Chondrocyte (in vitro differentiated cells): ENCODE measurements at regions not wholly inside any gene's neighbourhood (a gene's known extent, or its start where the extent isn't known, plus 50 kb on each side); places are given as distances from the start of the nearest gene placed in this dataset.

Source experiments
- DNase-seq: peaks from one replicate; pipeline ENCODE4 v3.0.0; 2021; ENCODE audit warnings: mixed read lengths, low spot score
- H3K27ac Mint-ChIP-seq: one replicate; pipeline ENCODE4 v1.8.0; 2021; ENCODE audit warnings: mild to moderate bottlenecking, moderate library complexity, mixed read lengths; ENCODE audit not compliant: unreplicated experiment
- H3K27me3 Mint-ChIP-seq: 2 replicates; pipeline ENCODE4 v1.8.0; 2021; ENCODE audit warnings: low read depth, mixed read lengths
- H3K36me3 Mint-ChIP-seq: 2 replicates; pipeline ENCODE4 v1.8.0; 2021; ENCODE audit warnings: low read depth, mixed read lengths
- H3K4me1 Mint-ChIP-seq: 2 replicates; pipeline ENCODE4 v1.8.0; 2021; ENCODE audit warnings: low read depth, mild to moderate bottlenecking, mixed read lengths
- H3K4me3 Mint-ChIP-seq: one replicate; pipeline ENCODE4 v1.8.0; 2021; ENCODE audit warnings: mild to moderate bottlenecking, moderate library complexity, mixed read lengths; ENCODE audit not compliant: unreplicated experiment
- H3K9me3 Mint-ChIP-seq: 2 replicates; pipeline ENCODE4 v1.8.0; 2021; ENCODE audit warnings: low read depth, mixed read lengths
- CTCF ChIP-seq: fragments of 200-600 bp; sonication (generic); IDR thresholded peaks from 2 replicates; pipeline ENCODE4 v1.5.0; 2021; ENCODE audit warnings: antibody characterized with exemption, mild to moderate bottlenecking, moderate library complexity

- no peak for DNase-seq
- H3K4me3 Mint-ChIP-seq = no peak overlapping the region
- H3K36me3 Mint-ChIP-seq = peaks cover 1% of the 10 kb centered on the region
- H3K4me1 Mint-ChIP-seq = no peaks in the 10 kb centered on the region
- H3K9me3 Mint-ChIP-seq = peaks cover 2% of the 10 kb centered on the region
- H3K27me3 Mint-ChIP-seq = no peaks in the 10 kb centered on the region
- TF ChIP-seq CTCF = no peak
- no peak overlapping the region for H3K27ac Mint-ChIP-seq
Observed at GRCh38 chr21:34192646-34193285, 119.4 kb downstream of the MRPS6 start.

- DNase-seq = no peak
- Mint-ChIP-seq H3K27me3 (no peaks in the 10 kb centered on the region), H3K9me3 (peaks cover 2% of the 10 kb centered on the region), H3K4me1 (peaks cover 3% of the 10 kb centered on the region), H3K27ac (no peak overlapping the region), H3K4me3 (no peak overlapping the region), H3K36me3 (peaks cover 1% of the 10 kb centered on the region)
- TF ChIP-seq CTCF = no peak
Observed at GRCh38 chr21:34195335-34195734, 122.0 kb downstream of the MRPS6 start.

GRCh38 chr21:34196996-34197395 lies 123.6 kb downstream of the MRPS6 start:
- DNase-seq = no peak
- no peaks in the 10 kb centered on the region for H3K36me3 Mint-ChIP-seq
- no peak overlapping the region for H3K4me3 Mint-ChIP-seq
- H3K4me1 Mint-ChIP-seq = peaks cover 20% of the 10 kb centered on the region
- H3K27ac Mint-ChIP-seq = no peak overlapping the region
- no peaks in the 10 kb centered on the region for H3K27me3 Mint-ChIP-seq
- peaks cover 2% of the 10 kb centered on the region for H3K9me3 Mint-ChIP-seq
- TF ChIP-seq CTCF = no peak

- H3K4me1 Mint-ChIP-seq = peaks cover 25% of the 10 kb centered on the region
- no peak for TF ChIP-seq CTCF
- no peaks in the 10 kb centered on the region for H3K36me3 Mint-ChIP-seq
- no peak for DNase-seq
- H3K4me3 Mint-ChIP-seq = no peak overlapping the region
- H3K9me3 Mint-ChIP-seq = peaks cover 2% of the 10 kb centered on the region
- no peak overlapping the region for H3K27ac Mint-ChIP-seq
- no peaks in the 10 kb centered on the region for H3K27me3 Mint-ChIP-seq
Observed at GRCh38 chr21:34197561-34197960, 124.2 kb downstream of the MRPS6 start.

GRCh38 chr21:34198231-34199120 lies 125.1 kb downstream of the MRPS6 start:
- Mint-ChIP-seq H3K4me1 (peaks cover 34% of the 10 kb centered on the region), H3K27ac (no peak overlapping the region), H3K27me3 (no peaks in the 10 kb centered on the region), H3K36me3 (no peaks in the 10 kb centered on the region), H3K4me3 (no peak overlapping the region), H3K9me3 (peaks cover 2% of the 10 kb centered on the region)
- DNase-seq = no peak
- TF ChIP-seq CTCF = no peak
